K562 (cell line): ENCODE measurements at regions not wholly inside any gene's neighbourhood (a gene's known extent, or its start where the extent isn't known, plus 50 kb on each side); places are given as distances from the start of the nearest gene placed in this dataset.

Experiments
- ATAC-seq: fragments of 200-7000 bp; cut with Tn5 transposase; 3 replicates; pipeline ENCODE4 v1.9.1; 2020; ENCODE audit warnings: moderate library complexity
- BruUV-seq: library from RNA; stranded (reverse); fragments of 400-500 nt; replicated peaks from 2 replicates; lab custom pipeline; 2021; lab: Mats Ljungman, UMichigan
- CTCF ChIA-PET: fragments of 300-600 bp; formaldehyde crosslinking; extraction: SDS; loops from one replicate; lab custom pipeline; 2021; ENCODE audit warnings: low intra/inter-chr PET ratio; lab: Yijun Ruan, JAX
- POLR2A ChIA-PET: fragments of 300-600, 350-650 bp; sonication (Branson Sonifier 250); formaldehyde crosslinking; extraction: SDS; loops from one replicate; lab custom pipeline; 2021; ENCODE audit warnings: antibody characterized with exemption, inconsistent platforms; lab: Yijun Ruan, JAX
- DNase-seq, 4 experiments: peaks; one replicate each; pipeline versions ENCODE4 v3.0.0 to v3.0.0-alpha.2; 2011 to 2018; ENCODE audit warnings: low spot score in 3 of 4, mixed read lengths in 3 of 4; ENCODE audit errors: extremely low read depth in 1 of 4
- FAIRE-seq: peaks from 2 replicates; lab custom pipeline; 2011; peaks lifted over from hg19 to GRCh38; lab: Jason Lieb, UNC
- H2AFZ ChIP-seq: 2 replicates; pipeline ENCODE4 v1.6.0; 2011; ENCODE audit warnings: low read depth, low read length, control low read depth, inconsistent platforms
- H3K27ac ChIP-seq: fragments of 200-600 bp; 3 replicates; pipeline ENCODE4 v1.8.0; 2011; ENCODE audit warnings: low read depth, mild to moderate bottlenecking, control low read depth, inconsistent platforms, low read length, moderate library complexity, mixed read lengths; ENCODE audit errors: extremely low read depth
- H3K27me3 ChIP-seq, 2 experiments: fragments of 300-600 bp in 1 of 2; 2 replicates in 1 of 2; 3 replicates in 1 of 2; pipeline versions ENCODE4 v1.6.0 to v1.8.0; 2011; ENCODE audit warnings: inconsistent platforms in 2 of 2, low read length in 2 of 2, mild to moderate bottlenecking in 1 of 2, mixed read lengths in 1 of 2, moderate library complexity in 1 of 2; ENCODE audit not compliant: control insufficient read depth in 2 of 2, insufficient read depth in 2 of 2
- H3K36me3 ChIP-seq: fragments of 300-600 bp; 3 replicates; pipeline ENCODE4 v1.8.0; 2011; ENCODE audit warnings: mild to moderate bottlenecking, low read length, inconsistent platforms; ENCODE audit not compliant: control insufficient read depth, insufficient read depth
- H3K4me1 ChIP-seq, 2 experiments: fragments of 200-600 bp in 1 of 2; replicated peaks in 1 of 2; 2 replicates in 1 of 2; 3 replicates in 1 of 2; pipeline versions ENCODE4 v1.5.1 to v1.8.0; 2011; ENCODE audit warnings: inconsistent platforms in 2 of 2, low read length in 2 of 2, mild to moderate bottlenecking in 1 of 2, mixed read lengths in 1 of 2, moderate library complexity in 1 of 2; ENCODE audit not compliant: control insufficient read depth in 2 of 2, insufficient read depth in 2 of 2
- H3K4me2 ChIP-seq: 2 replicates; pipeline ENCODE4 v1.6.1; 2011; ENCODE audit warnings: low read length, control low read depth, inconsistent platforms, mixed read lengths; ENCODE audit not compliant: insufficient read depth
- H3K4me3 ChIP-seq: fragments of 200-600 bp; sonication (generic), shearing (Covaris generic); 2 replicates; pipeline ENCODE4 v1.5.1; 2016; ENCODE audit warnings: control low read depth, inconsistent platforms
- H3K79me2 ChIP-seq: fragments of 200-600 bp; 3 replicates; pipeline ENCODE4 v1.8.0; 2011; ENCODE audit warnings: low read length, inconsistent platforms; ENCODE audit not compliant: control insufficient read depth, insufficient read depth
- H3K9ac ChIP-seq, 2 experiments: 2 replicates each; pipeline versions ENCODE4 v1.6.0 to v1.6.1; 2011; ENCODE audit warnings: low read depth in 2 of 2, low read length in 2 of 2, control low read depth in 1 of 2, inconsistent platforms in 1 of 2, mild to moderate bottlenecking in 1 of 2, mixed read lengths in 1 of 2; ENCODE audit not compliant: insufficient read depth in 1 of 2
- H3K9me1 ChIP-seq: one replicate; pipeline ENCODE4 v1.6.0; 2011; ENCODE audit warnings: inconsistent platforms, mild to moderate bottlenecking, low read length, moderate library complexity; ENCODE audit not compliant: control insufficient read depth, insufficient read depth
- H3K9me3 ChIP-seq: replicated peaks from 2 replicates; pipeline ENCODE4 v1.5.1; 2011; ENCODE audit warnings: low read depth, low read length, inconsistent platforms; ENCODE audit not compliant: control insufficient read depth, insufficient read depth
- H4K20me1 ChIP-seq: replicated peaks from 2 replicates; pipeline ENCODE4 v1.6.1; 2011; ENCODE audit warnings: low read length, inconsistent platforms, mixed read lengths; ENCODE audit not compliant: control insufficient read depth, insufficient read depth
- DNMT1 ChIP-seq: fragments of 450-650 bp; IDR thresholded peaks from 2 replicates; pipeline ENCODE4 v1.6.1; 2016; ENCODE audit warnings: antibody characterized with exemption, mild to moderate bottlenecking
- EWSR1 ChIP-seq: fragments of 450-650 bp; IDR thresholded peaks from 2 replicates; pipeline ENCODE4 v1.6.1; 2018; ENCODE audit warnings: borderline replicate concordance, mild to moderate bottlenecking, low read depth, moderate library complexity; ENCODE audit not compliant: partially characterized antibody
- GABPB2 ChIP-seq: fragments of 250-450 bp; sonication (Bioruptor Pico); conservative IDR thresholded peaks from 2 replicates; pipeline ENCODE4 v1.5.1; 2021; ENCODE audit warnings: mild to moderate bottlenecking
- JUNB ChIP-seq: fragments of 450-650 bp; formaldehyde crosslinking; conservative IDR thresholded peaks from 2 replicates; pipeline ENCODE4 v1.4.0; 2020; ENCODE audit warnings: mild to moderate bottlenecking
- MGA ChIP-seq: fragments of 450-650 bp; IDR thresholded peaks from 2 replicates; pipeline ENCODE4 v1.6.1; 2016; ENCODE audit warnings: mild to moderate bottlenecking, moderate library complexity
- STAT5A ChIP-seq: IDR thresholded peaks from 2 replicates; pipeline ENCODE4 v1.6.1; 2012; ENCODE audit warnings: low read length, inconsistent platforms, borderline replicate concordance
- TCFL5 ChIP-seq: fragments of 250-450 bp; sonication (Bioruptor Pico); conservative IDR thresholded peaks from 2 replicates; pipeline ENCODE4 v1.6.1; 2021; ENCODE audit warnings: mild to moderate bottlenecking, moderate library complexity, matching md5 sums
- ZNF584 ChIP-seq: fragments of 200-800 bp; sonication (Bioruptor generic); IDR thresholded peaks from 2 replicates; pipeline ENCODE4 v1.6.1; 2016; ENCODE audit warnings: low read depth, mild to moderate bottlenecking, missing genetic modification characterization, missing compliant biosample characterization
- WGBS: fragments of 100-300 bp; shearing (Covaris generic); methylation state at CpG from one replicate; pipeline ENCODE4 v1.1.6; 2016; ENCODE audit warnings: low coverage, mixed read lengths; ENCODE audit not compliant: insufficient coverage; ENCODE audit errors: missing lambda C conversion rate; 5-methylcytosine and 5-hydroxymethylcytosine counted together
- in situ Hi-C: fragments of 300-500 bp; cut with MboI; formaldehyde crosslinking; loops from 4 replicates; pipeline ENCODE4 v1.15.0; 2018; ENCODE audit warnings: inconsistent platforms, mixed read lengths
- intact Hi-C: fragments of 100-400 bp; cut with micrococcal nuclease; formaldehyde crosslinking; loops from 2 replicates; pipeline ENCODE4 v1.14.2; 2022

GRCh38 chr16:75868636-75869632, 142.6 kb upstream of the CPHXL start:
- Histone ChIP-seq H4K20me1 (no peaks in the 10 kb centered on the region), H3K9me3 (no peaks in the 10 kb centered on the region), H3K9ac (no peak overlapping the region), H2AFZ (no peak overlapping the region), H3K4me1 (no peaks in the 10 kb centered on the region), H3K27me3 (no peaks in the 10 kb centered on the region), H3K36me3 (no peaks in the 10 kb centered on the region), H3K27ac (no peak overlapping the region), H3K4me3 (no peak overlapping the region), H3K4me2 (no peak overlapping the region), H3K79me2 (no peaks in the 10 kb centered on the region), H3K9me1 (no peaks in the 10 kb centered on the region)
- 0% methylated on average over 9 of the region's 9 CpGs for WGBS
- POLR2A ChIA-PET = no interaction called here
- in situ Hi-C loops (no loop called here), intact Hi-C loops (no loop called here)
- DNase-seq (no peak), FAIRE-seq (no peak), ATAC-seq (no peak)
- CTCF ChIA-PET = interaction anchor here (0.6 kb wide), 1 partner anchor 500 kb away, joined by 4 read pairs; no protein-coding TSS in a partner anchor
- no TSS peak for BruUV-seq
- no peak for TF ChIP-seq ZNF584
- TF ChIP-seq STAT5A = no peak
- no peak for TF ChIP-seq TCFL5
- TF ChIP-seq DNMT1 = no peak
- TF ChIP-seq GABPB2 (CRISPR knock-in tag) = no peak
- TF ChIP-seq EWSR1 = no peak
- TF ChIP-seq JUNB = no peak
- no peak for TF ChIP-seq MGA
